Prostate gland (tissue), 2 donors: ENCODE measurements at regions not wholly inside any gene's neighbourhood (a gene's known extent, or its start where the extent isn't known, plus 50 kb on each side); places are given as distances from the start of the nearest gene placed in this dataset.

Experiments
- DNase-seq: peaks from one replicate; pipeline ENCODE4 v3.0.0-alpha.2; 2019; ENCODE audit warnings: low spot score
- H3K27ac ChIP-seq, 2 donors: fragments of 200-600 bp; sonication (generic); 2 replicates each; pipeline ENCODE4 v1.5.1; 2017 to 2019
- H3K27me3 ChIP-seq: fragments of 200-600 bp; sonication (generic); replicated peaks from 2 replicates; pipeline ENCODE4 v1.5.1; 2019; ENCODE audit not compliant: insufficient read depth
- H3K36me3 ChIP-seq, 2 donors: fragments of 200-600 bp; sonication (generic); 1 replicate in 1 of 2; 2 replicates in 1 of 2; pipeline versions ENCODE4 v1.5.1 to v1.8.1; 2017 to 2019
- H3K4me1 ChIP-seq: fragments of 200-600 bp; sonication (generic); replicated peaks from 2 replicates; pipeline ENCODE4 v1.5.1; 2019
- H3K4me3 ChIP-seq, 2 donors: fragments of 200-600 bp; sonication (generic); 2 replicates each; pipeline ENCODE4 v1.5.1; 2017 to 2019
- H3K9me3 ChIP-seq: fragments of 200-600 bp; sonication (generic); 2 replicates; pipeline ENCODE4 v1.5.1; 2017
- CTCF ChIP-seq, 4 experiments: fragments of 200-600 bp in 2 of 4; fragments of 450-650 bp in 2 of 4; sonication (generic) in 2 of 4; IDR thresholded peaks; 1 replicate in 3 of 4; 2 replicates in 1 of 4; pipeline ENCODE4 v1.5.1; 2016 to 2019; ENCODE audit warnings: antibody characterized with exemption in 4 of 4, mild to moderate bottlenecking in 2 of 4, moderate library complexity in 2 of 4
- POLR2A ChIP-seq: fragments of 450-650 bp; IDR thresholded peaks from one replicate; pipeline ENCODE4 v1.6.1; 2016; ENCODE audit warnings: antibody characterized with exemption, mild to moderate bottlenecking
- POLR2AphosphoS5 ChIP-seq: sonication (generic); formaldehyde crosslinking; IDR thresholded peaks from one replicate; pipeline ENCODE4 v1.6.1; 2017; ENCODE audit warnings: antibody characterized with exemption
- WGBS: methylation state at CpG from one replicate; pipeline ENCODE4 v1.1.5; 2018; 5-methylcytosine and 5-hydroxymethylcytosine counted together
- intact Hi-C: fragments of 100-400 bp; cut with DNase I; formaldehyde crosslinking; loops from one replicate; pipeline ENCODE4 v1.14.2; 2022

DNA sequence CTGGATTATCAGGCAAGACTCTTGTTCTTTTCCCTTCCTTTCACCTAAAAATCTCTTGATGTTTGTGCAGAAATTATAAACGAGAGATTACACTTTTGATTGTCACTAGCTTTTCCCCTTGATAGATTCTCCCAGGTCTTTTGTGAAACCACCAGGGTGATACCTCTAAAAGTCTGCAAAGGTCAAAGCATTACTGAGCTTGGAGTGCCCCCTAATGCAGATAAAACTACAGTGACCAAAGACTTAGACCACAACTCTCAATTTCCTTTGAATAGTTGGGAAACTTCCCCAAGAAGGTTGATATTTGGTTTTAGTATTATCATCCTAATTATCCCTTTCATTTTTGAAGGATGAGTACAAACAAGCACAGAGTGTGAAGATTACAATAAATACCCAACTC is 173.1 kb downstream of the CYLC2 start:
- 87% methylated on average over 1 of the region's 1 CpG for WGBS
- no peak overlapping the region for H3K27ac ChIP-seq
- intact Hi-C loops = no loop called here
- no peaks in the 10 kb centered on the region for H3K36me3 ChIP-seq
- H3K4me1 ChIP-seq = no peaks in the 10 kb centered on the region
- H3K4me3 ChIP-seq = no peak overlapping the region
- TF ChIP-seq CTCF (IDR thresholded peaks at IDR 0.05) = no peak
- no peak for TF ChIP-seq POLR2AphosphoS5
- no peak for TF ChIP-seq POLR2A
- DNase-seq = no peak
- no peaks in the 10 kb centered on the region for H3K27me3 ChIP-seq
- no peaks in the 10 kb centered on the region for H3K9me3 ChIP-seq

GRCh38 chr9:103169798-103170197 is 174.7 kb downstream of the CYLC2 start:
- intact Hi-C loops = no loop called here
- DNase-seq = no peak
- Histone ChIP-seq H3K27me3 (no peaks in the 10 kb centered on the region), H3K36me3 (no peaks in the 10 kb centered on the region), H3K27ac (no peak overlapping the region), H3K4me3 (no peak overlapping the region), H3K4me1 (no peaks in the 10 kb centered on the region), H3K9me3 (no peaks in the 10 kb centered on the region)
- TF ChIP-seq POLR2A (no peak), CTCF (IDR thresholded peaks at IDR 0.05) (no peak), POLR2AphosphoS5 (no peak)
- 84% methylated on average over 1 of the region's 1 CpG for WGBS

DNA sequence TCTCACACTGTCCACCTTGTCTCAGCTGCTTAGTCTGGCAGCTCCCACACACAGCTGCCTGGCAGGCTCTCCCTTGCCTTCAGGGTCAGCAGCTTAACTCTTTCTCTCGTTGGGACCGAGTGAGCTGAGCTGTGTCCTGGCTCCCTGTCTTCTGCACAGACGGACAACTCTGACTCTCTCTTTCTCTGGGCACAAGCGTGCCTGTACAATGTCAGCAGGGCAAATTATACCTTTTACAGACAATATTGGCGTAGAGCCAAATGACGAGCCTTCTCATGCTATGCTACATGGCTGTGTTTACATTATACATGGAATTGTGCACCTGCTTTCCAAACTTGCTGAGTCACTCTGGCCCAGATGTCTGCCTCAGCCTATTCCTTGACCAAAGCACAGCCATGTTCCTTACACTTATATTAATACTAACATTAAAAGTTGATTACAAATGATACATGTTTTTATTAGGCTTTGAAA is 188.6 kb downstream of the CYLC2 start:
- Histone ChIP-seq H3K4me1 (no peaks in the 10 kb centered on the region), H3K36me3 (no peaks in the 10 kb centered on the region), H3K9me3 (no peaks in the 10 kb centered on the region), H3K27ac (no peak overlapping the region), H3K4me3 (no peak overlapping the region), H3K27me3 (no peaks in the 10 kb centered on the region)
- DNase-seq = no peak
- no peak for TF ChIP-seq POLR2A
- TF ChIP-seq POLR2AphosphoS5 = no peak
- TF ChIP-seq CTCF (IDR thresholded peaks at IDR 0.05) = no peak
- intact Hi-C loops = no loop called here
- 18% methylated on average over 6 of the region's 6 CpGs for WGBS

DNA sequence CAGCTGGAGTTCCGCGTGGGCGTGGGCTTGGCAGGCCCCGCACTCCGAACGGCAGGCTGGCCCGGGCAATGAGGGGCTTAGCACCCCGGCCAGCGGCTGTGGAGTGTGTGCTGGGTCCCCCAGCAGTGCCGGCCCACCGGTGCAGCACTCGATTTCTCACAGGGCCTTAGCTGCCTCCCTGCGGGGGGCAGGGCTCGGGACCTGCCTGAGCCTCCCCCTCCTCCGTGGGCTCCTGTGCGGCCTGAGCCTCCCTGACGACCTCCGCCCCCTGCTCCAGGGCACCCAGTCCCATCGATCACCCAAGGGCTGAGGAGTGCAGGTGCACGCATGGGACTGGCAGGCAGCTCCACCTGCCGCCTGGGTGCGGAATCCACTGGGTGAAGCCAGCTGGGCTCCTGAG is 191.8 kb downstream of the CYLC2 start:
- H3K9me3 ChIP-seq = no peaks in the 10 kb centered on the region
- 98% methylated on average over 21 of the region's 22 CpGs for whole genome bisulfite sequencing
- H3K27me3 ChIP-seq = no peaks in the 10 kb centered on the region
- H3K4me1 ChIP-seq = no peaks in the 10 kb centered on the region
- intact Hi-C loops = no loop called here
- no peak for DNase-seq
- no peaks in the 10 kb centered on the region for H3K36me3 ChIP-seq
- H3K27ac ChIP-seq = no peak overlapping the region
- no peak overlapping the region for H3K4me3 ChIP-seq
- TF ChIP-seq POLR2AphosphoS5 = no peak
- no peak for TF ChIP-seq CTCF (IDR thresholded peaks at IDR 0.05)
- TF ChIP-seq POLR2A = no peak

DNA sequence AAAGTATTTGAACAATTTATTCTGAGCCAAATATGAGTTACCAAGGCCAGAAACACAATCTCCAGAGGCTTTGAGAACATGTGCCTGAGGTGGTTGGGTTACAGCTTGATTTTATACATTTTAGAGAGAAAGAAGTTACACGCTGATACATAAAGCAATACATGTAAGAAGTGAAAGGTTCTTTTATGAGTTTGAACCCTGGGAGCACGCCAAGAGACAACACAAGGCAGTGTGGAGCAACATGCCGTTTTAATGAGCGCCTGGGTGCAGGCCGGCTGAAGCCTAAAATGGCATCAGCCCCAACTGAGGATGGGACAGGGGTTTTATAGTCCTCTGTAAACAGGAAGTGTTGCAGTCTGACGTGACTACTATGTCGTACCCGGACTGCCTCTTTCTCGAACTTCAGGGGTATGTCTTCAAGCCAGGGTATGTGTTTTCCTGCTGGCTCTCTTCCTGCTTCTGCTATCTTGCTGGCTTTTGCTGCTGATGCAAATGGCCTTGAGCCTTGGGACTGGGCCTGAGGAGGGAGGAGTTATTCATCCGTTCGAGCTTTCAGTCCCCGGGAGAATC is 193.7 kb downstream of the CYLC2 start:
- WGBS = 27% methylated on average over 12 of the region's 12 CpGs
- no peak overlapping the region for H3K27ac ChIP-seq
- DNase-seq = no peak
- H3K27me3 ChIP-seq = no peaks in the 10 kb centered on the region
- no peaks in the 10 kb centered on the region for H3K4me1 ChIP-seq
- intact Hi-C loops = no loop called here
- no peaks in the 10 kb centered on the region for H3K36me3 ChIP-seq
- TF ChIP-seq POLR2AphosphoS5 = no peak
- no peak for TF ChIP-seq POLR2A
- TF ChIP-seq CTCF (IDR thresholded peaks at IDR 0.05) = no peak
- no peak overlapping the region for H3K4me3 ChIP-seq
- H3K9me3 ChIP-seq = no peaks in the 10 kb centered on the region
